IPS-18a (cell line): ENCODE measurements at regions not wholly inside any gene's neighbourhood (a gene's known extent, or its start where the extent isn't known, plus 50 kb on each side); places are given as distances from the start of the nearest gene placed in this dataset.

ENCODE experiments used
- H3K27ac ChIP-seq: one replicate; pipeline ENCODE4 v1.5.1; 2013; ENCODE audit warnings: low read length
- H3K27me3 ChIP-seq: one replicate; pipeline ENCODE4 v1.6.1; 2013; ENCODE audit warnings: mild to moderate bottlenecking, low read length; ENCODE audit not compliant: control insufficient read depth, insufficient read depth
- H3K36me3 ChIP-seq: one replicate; pipeline ENCODE4 v1.6.1; 2013; ENCODE audit warnings: low read depth, low read length; ENCODE audit not compliant: control insufficient read depth
- H3K4me1 ChIP-seq: one replicate; pipeline ENCODE4 v1.6.1; 2013; ENCODE audit warnings: low read depth, low read length; ENCODE audit not compliant: control insufficient read depth
- H3K4me3 ChIP-seq: one replicate; pipeline ENCODE4 v1.5.1; 2013; ENCODE audit warnings: low read length
- H3K9ac ChIP-seq: one replicate; pipeline ENCODE4 v1.6.1; 2013; ENCODE audit warnings: mild to moderate bottlenecking, low read length, moderate library complexity
- H3K9me3 ChIP-seq: one replicate; pipeline ENCODE4 v1.6.1; 2013; ENCODE audit warnings: low read depth, low read length; ENCODE audit not compliant: control insufficient read depth

DNA sequence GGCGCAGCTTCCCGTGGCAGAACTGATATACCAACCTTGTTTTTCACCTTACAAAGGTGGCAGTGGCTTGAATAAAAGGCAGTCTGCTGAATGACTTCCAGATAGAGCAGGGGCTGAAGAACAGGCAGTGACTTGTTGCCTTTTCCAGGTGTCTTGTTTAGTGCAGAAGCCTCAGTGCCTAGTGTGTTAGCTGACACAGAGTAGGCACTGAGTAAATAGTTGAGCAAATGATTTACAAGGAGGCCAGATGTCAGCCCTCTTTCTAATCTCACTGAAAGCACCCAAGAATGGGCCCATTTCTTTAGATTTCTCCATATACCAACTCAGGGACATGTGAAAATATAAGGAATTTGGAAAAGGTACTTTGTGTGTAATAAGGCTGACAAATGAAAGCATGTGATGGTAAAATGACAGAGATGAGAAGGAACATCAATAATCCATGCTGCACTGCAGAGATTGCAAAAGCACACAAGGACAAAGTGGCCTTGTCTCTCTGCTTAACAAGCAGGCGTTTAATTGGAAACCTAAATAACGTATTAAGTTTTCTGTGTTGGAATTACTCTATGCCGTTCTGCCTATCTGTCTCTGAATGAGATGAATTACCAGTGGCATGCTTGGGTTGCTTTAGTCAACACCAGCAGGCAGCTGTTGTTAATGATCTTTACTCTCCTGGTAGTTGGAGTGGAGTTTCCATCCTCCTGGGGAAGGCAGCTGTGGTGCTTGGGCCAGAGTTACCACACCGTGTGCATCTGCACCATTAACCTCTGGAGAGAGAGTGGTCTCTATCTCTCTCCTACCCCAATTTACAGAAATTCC is 360.1 kb upstream of the C9orf72 start:
- Histone ChIP-seq H3K27ac (no peak overlapping the region), H3K36me3 (no peaks in the 10 kb centered on the region), H3K4me1 (peaks cover 2% of the 10 kb centered on the region), H3K9ac (no peak overlapping the region), H3K9me3 (no peaks in the 10 kb centered on the region), H3K27me3 (no peaks in the 10 kb centered on the region), H3K4me3 (no peak overlapping the region)

DNA sequence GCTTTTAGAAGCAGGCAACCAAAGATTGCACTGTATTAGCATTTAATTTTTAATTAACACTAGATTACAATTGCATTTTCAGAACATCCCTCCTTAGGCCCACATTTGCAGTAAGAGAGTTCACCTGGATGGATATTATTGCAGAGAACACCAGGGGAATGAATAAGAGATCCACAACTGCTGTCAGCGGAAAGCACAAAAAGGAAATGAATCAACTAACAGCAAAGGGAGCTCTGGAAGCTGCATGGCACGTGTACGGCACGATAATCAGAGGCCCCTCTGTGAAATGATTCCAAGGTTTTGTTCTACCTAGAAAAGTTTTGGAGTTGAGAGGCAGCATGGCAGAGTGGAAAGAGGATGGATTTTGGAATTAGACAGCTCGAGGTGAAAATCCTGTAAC is 361.2 kb upstream of the C9orf72 start:
- Histone ChIP-seq H3K36me3 (no peaks in the 10 kb centered on the region), H3K9me3 (no peaks in the 10 kb centered on the region), H3K9ac (no peak overlapping the region), H3K4me3 (no peak overlapping the region), H3K4me1 (peaks cover 4% of the 10 kb centered on the region), H3K27ac (no peak overlapping the region), H3K27me3 (no peaks in the 10 kb centered on the region)

DNA sequence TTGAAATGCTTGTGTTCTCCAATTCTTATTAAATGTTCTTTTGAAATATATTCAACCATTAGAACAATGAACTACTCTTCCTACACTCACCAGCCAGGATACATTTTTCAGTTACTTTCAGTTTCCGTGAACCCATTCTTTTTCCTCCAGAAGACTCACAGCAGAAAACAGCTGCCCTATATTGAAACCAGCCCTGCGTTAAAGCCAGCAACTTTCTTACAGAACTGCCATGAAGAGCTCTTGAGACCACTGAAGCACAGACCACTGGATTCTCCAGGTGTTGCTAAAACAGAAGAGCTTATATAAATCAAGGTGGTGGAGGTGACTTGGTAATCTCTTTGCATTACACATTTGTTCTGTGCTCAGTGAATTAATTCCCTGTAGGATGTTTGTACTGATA is 365.9 kb upstream of the C9orf72 start:
- Histone ChIP-seq H3K9me3 (no peaks in the 10 kb centered on the region), H3K27me3 (no peaks in the 10 kb centered on the region), H3K27ac (no peak overlapping the region), H3K4me3 (no peak overlapping the region), H3K36me3 (no peaks in the 10 kb centered on the region), H3K9ac (no peak overlapping the region), H3K4me1 (peaks cover 31% of the 10 kb centered on the region)

DNA sequence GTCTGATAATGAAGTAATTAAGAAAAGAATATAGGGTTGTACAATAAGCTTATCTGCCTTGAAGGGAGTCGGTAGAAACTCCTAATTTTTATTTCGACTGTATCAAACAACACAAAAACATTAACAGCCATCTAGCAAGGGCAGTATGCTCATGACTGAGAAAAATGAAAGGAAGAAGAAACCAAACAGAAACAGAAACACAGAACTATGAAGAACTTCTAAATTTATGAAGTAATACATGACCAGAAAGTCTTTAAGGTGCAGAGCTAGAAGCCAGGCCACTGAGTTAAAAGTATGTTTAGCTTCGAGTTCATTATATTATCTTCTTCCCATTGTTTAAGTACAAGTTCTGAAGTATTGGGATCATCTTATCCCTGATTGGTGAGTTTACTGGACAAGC is 367.3 kb upstream of the C9orf72 start:
- Histone ChIP-seq H3K9ac (no peak overlapping the region), H3K4me1 (peaks cover 36% of the 10 kb centered on the region), H3K36me3 (no peaks in the 10 kb centered on the region), H3K9me3 (no peaks in the 10 kb centered on the region), H3K27ac (no peak overlapping the region), H3K4me3 (no peak overlapping the region), H3K27me3 (no peaks in the 10 kb centered on the region)

DNA sequence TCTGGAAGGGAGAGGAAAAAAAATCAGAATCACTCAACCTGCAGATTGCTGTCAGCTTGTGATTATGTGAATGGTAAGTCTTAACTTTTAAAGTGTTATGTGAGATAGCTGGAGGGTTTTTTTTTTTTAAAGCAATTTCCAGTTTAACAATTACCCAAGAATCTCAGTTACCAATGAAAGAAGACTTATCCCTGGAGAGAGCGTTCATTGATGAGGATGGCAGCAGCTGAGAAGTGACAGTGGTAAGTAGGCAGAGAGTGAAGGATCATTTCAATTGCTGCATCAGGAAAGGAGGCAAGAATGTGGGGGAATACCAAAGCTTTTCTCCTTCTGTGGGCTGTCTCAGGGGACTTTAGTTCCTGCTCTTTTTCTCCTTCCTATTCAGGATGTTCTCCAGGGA is 370.2 kb upstream of the C9orf72 start:
- Histone ChIP-seq H3K4me1 (peaks cover 33% of the 10 kb centered on the region), H3K27ac (no peak overlapping the region), H3K9ac (no peak overlapping the region), H3K36me3 (no peaks in the 10 kb centered on the region), H3K27me3 (no peaks in the 10 kb centered on the region), H3K4me3 (no peak overlapping the region), H3K9me3 (no peaks in the 10 kb centered on the region)

DNA sequence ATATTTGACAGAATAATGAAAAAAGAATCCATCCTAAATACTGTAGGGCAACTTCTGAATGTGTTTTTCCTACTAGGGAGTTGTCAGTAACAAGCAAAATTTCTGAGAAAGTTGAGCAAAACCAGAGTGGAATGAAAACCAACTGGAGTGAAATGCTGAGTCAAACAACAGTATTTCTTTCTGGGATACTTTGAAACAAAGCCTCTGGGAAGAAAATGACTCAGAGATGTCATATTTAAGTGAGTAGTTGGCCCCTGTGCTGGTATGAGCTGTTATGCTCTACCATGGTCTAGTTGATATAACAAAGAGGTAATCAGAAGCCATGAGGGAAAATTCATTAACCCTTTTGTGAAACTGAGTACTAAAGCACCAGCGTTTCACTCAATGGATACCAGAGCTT is 372.1 kb upstream of the C9orf72 start:
- peaks cover 31% of the 10 kb centered on the region for H3K4me1 ChIP-seq
- H3K27ac ChIP-seq, result no peak overlapping the region

DNA sequence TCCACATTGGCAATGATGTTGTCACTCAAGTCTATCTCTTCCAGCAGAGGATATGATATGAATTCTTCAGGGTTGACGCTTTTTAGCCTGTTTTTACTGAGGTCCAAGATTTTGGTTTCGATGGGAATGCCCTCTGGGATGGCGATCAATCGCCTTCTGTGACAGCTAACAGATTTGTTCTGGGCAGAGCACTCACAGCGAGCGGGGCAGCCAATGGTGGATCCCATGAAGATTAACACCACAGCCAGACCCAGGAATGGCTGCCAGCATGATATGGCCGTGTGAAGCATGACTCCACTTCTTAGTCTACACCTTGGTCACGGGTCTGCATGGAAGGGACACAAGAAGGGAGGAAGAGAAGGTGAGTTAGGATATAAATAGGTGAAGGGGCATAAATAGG is 377.1 kb upstream of the C9orf72 start:
- Histone ChIP-seq H3K27ac (no peak overlapping the region), H3K4me3 (no peak overlapping the region), H3K4me1 (no peaks in the 10 kb centered on the region), H3K36me3 (no peaks in the 10 kb centered on the region), H3K27me3 (no peaks in the 10 kb centered on the region), H3K9ac (no peak overlapping the region), H3K9me3 (no peaks in the 10 kb centered on the region)

More for the DNA sequence above, 372.1 kb upstream of the C9orf72 start:
- Histone ChIP-seq H3K9ac (no peak overlapping the region), H3K27me3 (no peaks in the 10 kb centered on the region), H3K4me3 (no peak overlapping the region), H3K9me3 (no peaks in the 10 kb centered on the region), H3K36me3 (no peaks in the 10 kb centered on the region)

DNA sequence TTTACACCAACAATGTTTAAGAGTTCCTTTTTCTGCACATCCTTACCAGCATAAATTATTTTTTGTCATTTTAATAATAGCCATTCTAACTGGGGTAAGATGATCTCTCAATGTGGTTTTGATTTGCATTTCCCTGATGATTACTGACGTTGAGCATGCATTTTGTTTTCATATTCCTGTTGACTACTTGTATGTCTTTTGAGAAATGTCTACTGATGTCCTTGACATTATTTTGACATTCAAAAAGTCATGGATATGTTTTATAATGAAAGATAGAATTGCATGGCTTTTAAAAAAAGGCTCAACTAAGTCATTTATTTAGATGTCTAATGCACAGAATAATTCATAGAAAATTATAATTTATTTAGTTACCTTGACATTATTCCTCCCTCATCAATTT is 381.6 kb upstream of the C9orf72 start:
- Histone ChIP-seq H3K9me3 (no peaks in the 10 kb centered on the region), H3K4me3 (no peak overlapping the region), H3K27ac (no peak overlapping the region), H3K27me3 (no peaks in the 10 kb centered on the region), H3K4me1 (no peaks in the 10 kb centered on the region), H3K36me3 (no peaks in the 10 kb centered on the region), H3K9ac (no peak overlapping the region)

DNA sequence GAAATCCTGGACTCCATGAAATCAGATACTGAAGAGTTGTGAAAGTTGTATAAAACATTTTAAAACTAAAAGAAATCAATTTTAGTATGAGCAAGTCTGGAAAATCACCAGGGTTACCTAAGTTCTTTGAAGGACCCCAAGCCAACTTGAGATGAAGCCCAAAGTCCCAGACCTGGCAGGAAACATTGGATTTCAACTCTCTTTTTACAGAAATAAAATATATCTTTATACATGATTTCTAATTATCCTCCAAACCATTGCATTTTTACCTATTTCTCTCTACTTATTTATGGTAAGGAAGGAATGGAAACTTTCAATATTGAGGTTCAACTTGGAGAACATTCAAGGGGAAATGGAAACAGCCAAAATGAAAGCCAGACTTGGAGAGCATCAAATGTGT is 390.6 kb upstream of the C9orf72 start:
- no peaks in the 10 kb centered on the region for H3K9me3 ChIP-seq
- H3K9ac ChIP-seq, result no peak overlapping the region
- no peaks in the 10 kb centered on the region for H3K27me3 ChIP-seq
- no peaks in the 10 kb centered on the region for H3K36me3 ChIP-seq
- no peaks in the 10 kb centered on the region for H3K4me1 ChIP-seq
- H3K27ac ChIP-seq, result no peak overlapping the region
- H3K4me3 ChIP-seq, result no peak overlapping the region

DNA sequence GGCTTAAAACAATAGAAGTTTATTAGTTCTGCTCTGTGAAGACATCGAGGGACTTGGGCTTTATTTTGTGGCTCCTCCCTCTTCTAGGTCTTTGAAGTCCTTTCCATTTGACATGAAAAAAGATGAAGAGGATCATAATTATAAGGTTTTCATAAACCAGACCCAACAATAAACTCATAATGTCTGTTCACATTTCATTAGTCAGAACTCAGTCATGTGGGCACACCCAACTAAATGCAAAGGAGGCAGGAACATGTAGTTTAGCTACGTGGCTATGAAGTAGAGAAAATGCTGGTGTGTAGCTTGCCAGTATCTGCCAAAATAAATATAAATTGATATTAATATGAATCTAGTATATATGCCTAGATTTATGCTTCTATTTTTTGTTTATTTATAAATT is 393.9 kb upstream of the C9orf72 start:
- Histone ChIP-seq H3K27me3 (no peaks in the 10 kb centered on the region), H3K9me3 (no peaks in the 10 kb centered on the region), H3K36me3 (no peaks in the 10 kb centered on the region), H3K9ac (no peak overlapping the region), H3K27ac (no peak overlapping the region), H3K4me3 (no peak overlapping the region), H3K4me1 (no peaks in the 10 kb centered on the region)

DNA sequence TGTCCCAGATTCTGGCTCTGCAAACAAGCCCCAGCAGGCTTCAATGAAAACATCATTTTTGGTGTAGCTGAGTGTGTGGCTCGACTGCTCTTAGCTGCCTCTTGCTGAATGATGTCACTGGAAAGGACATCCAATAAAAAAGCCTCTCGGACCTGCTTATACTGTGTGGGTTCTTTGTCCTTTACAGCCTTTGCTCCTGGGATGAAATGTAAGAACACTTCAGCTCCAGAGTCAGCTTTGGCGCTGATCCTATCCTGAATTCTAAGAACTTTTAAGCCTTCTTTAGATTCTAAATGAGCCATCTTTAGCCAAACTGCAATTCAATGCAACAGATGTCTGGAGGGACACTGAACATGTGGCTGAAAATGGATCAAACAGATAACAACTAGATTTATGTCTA is 404.6 kb upstream of the C9orf72 start:
- H3K4me3 ChIP-seq, result no peak overlapping the region
- H3K9ac ChIP-seq, result no peak overlapping the region
- H3K9me3 ChIP-seq, result no peaks in the 10 kb centered on the region
- H3K27ac ChIP-seq, result no peak overlapping the region
- no peaks in the 10 kb centered on the region for H3K27me3 ChIP-seq
- H3K4me1 ChIP-seq, result no peaks in the 10 kb centered on the region
- H3K36me3 ChIP-seq, result no peaks in the 10 kb centered on the region

DNA sequence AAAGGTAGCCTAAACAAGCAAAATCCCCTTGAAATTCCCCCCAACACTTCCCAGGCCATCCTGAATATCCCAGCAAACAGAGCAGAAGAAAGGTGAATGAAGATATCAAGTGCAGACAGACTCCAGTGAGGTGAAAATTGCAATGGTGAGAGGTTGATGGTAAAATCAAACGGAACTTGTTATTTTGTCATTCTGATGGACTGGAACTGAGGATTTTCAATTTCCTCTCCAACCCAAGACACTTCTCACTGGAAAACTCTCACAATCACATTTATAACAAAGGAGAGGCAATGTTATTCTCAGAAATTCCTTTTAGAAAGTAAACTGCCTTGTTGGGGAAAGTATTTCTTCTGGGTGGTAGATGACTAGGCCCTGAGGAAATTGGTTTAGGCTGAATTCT is 412.4 kb upstream of the C9orf72 start:
- Histone ChIP-seq H3K27ac (no peak overlapping the region), H3K9me3 (no peaks in the 10 kb centered on the region)

More for the DNA sequence above, 412.4 kb upstream of the C9orf72 start:
- no peaks in the 10 kb centered on the region for H3K36me3 ChIP-seq
- H3K4me3 ChIP-seq, result no peak overlapping the region
- H3K4me1 ChIP-seq, result no peaks in the 10 kb centered on the region
- no peak overlapping the region for H3K9ac ChIP-seq
- H3K27me3 ChIP-seq, result no peaks in the 10 kb centered on the region
